Nephron progenitor cell (in vitro differentiated cells): ENCODE measurements at regions not wholly inside any gene's neighbourhood (a gene's known extent, or its start where the extent isn't known, plus 50 kb on each side); places are given as distances from the start of the nearest gene placed in this dataset.
"Not testable (repeated sequence)": the region's sequence is repeated elsewhere in the genome, so short reads cannot be mapped to it uniquely, and the experiment has no call there.

ENCODE experiments used
- DNase-seq: peaks from one replicate; pipeline ENCODE4 v3.0.0; 2021
- H3K27ac Mint-ChIP-seq: 2 replicates; pipeline ENCODE4 v1.8.0; 2021; ENCODE audit warnings: mild to moderate bottlenecking, moderate library complexity, mixed read lengths
- H3K27me3 Mint-ChIP-seq: 2 replicates; pipeline ENCODE4 v1.8.0; 2021; ENCODE audit warnings: mild to moderate bottlenecking, low read depth, mixed read lengths; ENCODE audit not compliant: poor library complexity
- H3K36me3 Mint-ChIP-seq: 2 replicates; pipeline ENCODE4 v1.8.0; 2021; ENCODE audit warnings: low read depth, mixed read lengths
- H3K4me1 Mint-ChIP-seq: 2 replicates; pipeline ENCODE4 v1.8.0; 2021; ENCODE audit warnings: mixed read lengths
- H3K4me3 Mint-ChIP-seq: 2 replicates; pipeline ENCODE4 v1.8.0; 2021; ENCODE audit warnings: mild to moderate bottlenecking, moderate library complexity, mixed read lengths
- H3K9me3 Mint-ChIP-seq: 2 replicates; pipeline ENCODE4 v1.8.0; 2021; ENCODE audit warnings: mild to moderate bottlenecking, moderate library complexity, mixed read lengths

DNA sequence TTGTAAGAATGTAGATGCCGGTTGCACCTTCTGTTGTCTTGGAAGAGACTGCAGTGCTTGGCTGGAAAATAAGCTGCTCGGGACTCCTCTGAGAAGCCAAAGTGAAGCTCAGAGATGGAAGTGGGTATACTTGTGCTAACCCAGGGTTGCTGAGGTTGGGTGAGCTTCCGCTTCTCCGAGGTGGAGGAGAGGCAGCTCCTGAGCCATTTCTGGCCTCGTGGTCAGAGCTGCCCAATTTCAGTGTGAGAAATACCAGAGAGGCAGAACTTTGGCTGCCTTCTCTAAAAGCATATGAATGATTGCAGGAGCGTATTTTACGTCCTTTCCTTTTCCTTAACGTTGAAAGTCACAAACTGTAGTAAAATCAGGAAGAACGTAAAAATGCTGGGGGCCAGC, 292.0 kb upstream of the PLGLB2 start:
- H3K36me3 Mint-ChIP-seq, H3K27me3 Mint-ChIP-seq, H3K4me3 Mint-ChIP-seq, H3K4me1 Mint-ChIP-seq, H3K27ac Mint-ChIP-seq, DNase-seq, H3K9me3 Mint-ChIP-seq: not testable (repeated sequence)

DNA sequence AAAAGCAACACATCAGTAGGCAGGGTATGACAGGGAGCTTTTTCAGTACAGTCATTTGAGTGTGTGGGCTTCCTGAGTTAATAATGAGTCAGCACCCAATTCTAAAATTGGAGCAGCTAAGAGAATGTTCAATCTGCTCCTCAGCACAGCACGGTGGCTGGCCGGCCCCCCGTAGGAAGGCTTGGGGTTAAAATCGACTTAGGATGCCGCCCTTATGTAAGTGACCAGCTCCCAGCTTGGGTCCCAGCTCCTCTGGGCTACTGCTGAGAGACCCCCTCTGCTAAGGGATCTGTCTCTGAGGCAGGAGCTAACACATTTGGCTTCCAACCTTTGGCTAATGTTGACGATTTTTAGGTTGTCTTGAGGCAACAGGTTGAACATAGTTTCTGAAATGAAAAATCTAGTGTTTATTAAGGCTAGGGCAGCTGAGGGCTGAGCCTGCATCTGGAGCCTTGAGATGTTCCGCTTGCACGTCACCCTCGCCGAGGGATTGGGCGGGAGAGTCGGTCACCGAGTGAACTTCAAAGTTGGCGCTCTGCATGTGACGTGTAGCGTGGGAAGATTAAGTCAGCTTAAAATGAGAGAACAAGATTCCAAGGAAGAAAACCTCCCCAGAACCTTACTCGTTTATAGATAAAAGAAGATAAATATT, 291.3 kb upstream of the PLGLB2 start:
- H3K27me3 Mint-ChIP-seq, H3K36me3 Mint-ChIP-seq, H3K4me1 Mint-ChIP-seq, DNase-seq, H3K4me3 Mint-ChIP-seq, H3K27ac Mint-ChIP-seq, H3K9me3 Mint-ChIP-seq: not testable (repeated sequence)

DNA sequence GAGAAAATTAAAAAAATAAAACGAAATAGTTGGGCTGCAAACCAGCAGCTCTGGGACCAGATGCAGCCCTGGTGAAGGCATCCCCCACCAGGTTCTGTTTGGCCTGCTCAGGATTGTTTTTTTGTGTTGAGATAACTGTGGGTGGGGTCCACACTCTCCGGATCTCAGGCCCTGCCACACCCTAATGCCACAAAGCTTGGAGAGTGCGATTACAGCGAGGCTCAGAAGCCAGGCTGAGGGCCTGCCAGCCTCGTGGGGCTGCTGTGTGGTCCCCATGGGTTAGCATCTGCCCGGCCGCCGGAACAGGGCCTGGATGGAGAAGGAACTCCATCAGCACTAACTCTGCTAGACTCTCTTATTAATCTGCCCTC, 290.8 kb upstream of the PLGLB2 start:
- not testable (repeated sequence) for H3K27ac Mint-ChIP-seq, H3K27me3 Mint-ChIP-seq, DNase-seq, H3K9me3 Mint-ChIP-seq, H3K36me3 Mint-ChIP-seq, H3K4me1 Mint-ChIP-seq, H3K4me3 Mint-ChIP-seq

DNA sequence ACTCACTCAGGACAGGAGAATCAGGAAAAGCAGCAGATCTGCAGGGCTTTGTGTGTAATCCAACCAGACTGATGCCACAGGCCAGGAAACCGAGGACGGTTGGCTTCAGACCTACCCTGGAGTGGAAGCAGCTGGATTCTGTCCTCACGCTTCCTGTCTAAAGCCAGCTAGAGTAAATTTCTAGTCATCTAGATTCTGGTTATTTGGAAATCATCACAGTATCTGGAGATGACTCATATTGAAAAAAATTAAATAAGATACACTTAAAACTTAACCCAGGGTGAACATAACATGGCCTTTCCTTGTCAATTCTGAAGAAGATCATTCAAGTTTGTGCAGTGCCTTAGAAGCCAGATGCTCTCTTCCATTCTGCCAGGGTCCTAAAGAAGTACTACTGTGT, 288.9 kb upstream of the PLGLB2 start:
- not testable (repeated sequence) for DNase-seq, H3K9me3 Mint-ChIP-seq, H3K4me1 Mint-ChIP-seq, H3K27me3 Mint-ChIP-seq, H3K36me3 Mint-ChIP-seq, H3K27ac Mint-ChIP-seq, H3K4me3 Mint-ChIP-seq

DNA sequence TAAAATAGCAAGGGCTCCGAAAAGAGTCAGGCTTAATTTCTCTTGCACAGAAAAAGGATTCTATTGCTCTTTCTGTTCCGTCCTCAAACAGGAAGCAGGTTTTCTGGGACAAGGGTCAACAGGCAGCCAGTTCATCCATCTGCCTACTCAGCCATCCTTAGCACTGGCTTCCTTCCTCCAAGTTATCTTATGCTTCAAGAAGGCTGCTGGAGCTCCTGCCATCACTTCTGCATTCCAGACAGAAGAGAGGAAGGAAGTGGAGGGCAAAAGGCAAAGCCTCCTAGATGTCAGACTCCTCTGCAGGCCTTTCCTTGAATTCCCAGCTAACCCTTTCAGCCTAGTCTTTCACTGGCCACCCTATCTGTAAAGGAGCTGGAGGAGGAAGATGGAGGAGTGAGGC, 287.8 kb upstream of the PLGLB2 start:
- H3K4me1 Mint-ChIP-seq, H3K27ac Mint-ChIP-seq, H3K27me3 Mint-ChIP-seq: not testable (repeated sequence)

DNA sequence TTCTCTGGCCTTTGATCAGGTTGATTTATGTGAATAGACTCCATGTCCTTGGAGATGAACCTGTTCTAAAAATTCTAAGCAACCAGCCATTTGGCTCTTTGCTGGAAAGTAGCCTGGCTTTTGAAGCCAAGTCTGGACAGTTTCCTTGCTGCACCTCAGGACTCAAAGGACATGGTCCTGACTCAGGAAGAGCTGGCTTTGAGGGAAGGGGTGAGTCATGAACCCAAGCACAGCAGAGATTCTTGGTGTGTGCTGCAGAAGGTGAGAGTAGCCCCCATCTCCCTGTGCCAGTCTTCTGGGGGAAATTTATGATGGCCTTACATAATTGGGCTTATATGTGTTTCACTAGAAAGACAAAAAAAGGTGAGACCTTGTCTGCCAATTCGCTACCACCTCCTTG, 287.2 kb upstream of the PLGLB2 start:
- H3K27me3 Mint-ChIP-seq, H3K4me3 Mint-ChIP-seq, DNase-seq, H3K36me3 Mint-ChIP-seq, H3K4me1 Mint-ChIP-seq, H3K27ac Mint-ChIP-seq, H3K9me3 Mint-ChIP-seq: not testable (repeated sequence)

More for the DNA sequence above, 287.8 kb upstream of the PLGLB2 start:
- not testable (repeated sequence) for H3K9me3 Mint-ChIP-seq, H3K36me3 Mint-ChIP-seq, H3K4me3 Mint-ChIP-seq, DNase-seq

GRCh38 chr2:87461671-87462070, 286.2 kb upstream of the PLGLB2 start:
- H3K27ac Mint-ChIP-seq, H3K27me3 Mint-ChIP-seq, H3K9me3 Mint-ChIP-seq, H3K4me3 Mint-ChIP-seq, H3K4me1 Mint-ChIP-seq, DNase-seq, H3K36me3 Mint-ChIP-seq: not testable (repeated sequence)

GRCh38 chr2:87464219-87464618, 283.7 kb upstream of the PLGLB2 start:
- H3K4me3 Mint-ChIP-seq, H3K27ac Mint-ChIP-seq, H3K36me3 Mint-ChIP-seq, DNase-seq, H3K4me1 Mint-ChIP-seq, H3K27me3 Mint-ChIP-seq, H3K9me3 Mint-ChIP-seq: not testable (repeated sequence)

GRCh38 chr2:87465730-87466129, 282.2 kb upstream of the PLGLB2 start:
- H3K27me3 Mint-ChIP-seq, H3K9me3 Mint-ChIP-seq, H3K4me3 Mint-ChIP-seq, DNase-seq, H3K27ac Mint-ChIP-seq, H3K36me3 Mint-ChIP-seq, H3K4me1 Mint-ChIP-seq: not testable (repeated sequence)

DNA sequence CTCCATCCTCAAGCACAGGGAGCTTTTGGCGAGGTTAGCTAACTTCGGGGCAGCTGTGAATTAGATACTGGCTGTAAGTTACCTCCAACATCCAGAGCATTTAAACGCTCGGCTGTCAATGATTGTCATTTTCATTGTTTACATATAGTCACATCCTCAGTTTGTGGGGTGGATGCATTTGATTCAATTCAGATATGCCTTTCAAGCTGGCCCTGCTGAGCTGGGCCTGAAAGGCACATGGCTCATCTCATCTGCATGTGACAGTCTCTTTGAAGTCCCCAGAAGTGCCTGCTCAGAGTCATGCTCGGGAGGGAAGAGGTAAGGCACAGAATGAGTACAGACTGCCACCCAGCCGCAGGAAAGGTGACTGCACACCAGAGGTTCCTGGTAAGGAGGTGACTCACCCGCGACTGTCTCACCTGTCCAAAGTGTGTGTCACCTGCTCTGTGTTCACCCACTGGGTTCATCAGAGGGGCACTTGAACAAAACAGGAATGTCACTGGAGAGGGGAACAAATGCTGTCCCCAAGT, 281.2 kb upstream of the PLGLB2 start:
- not testable (repeated sequence) for H3K4me1 Mint-ChIP-seq

DNA sequence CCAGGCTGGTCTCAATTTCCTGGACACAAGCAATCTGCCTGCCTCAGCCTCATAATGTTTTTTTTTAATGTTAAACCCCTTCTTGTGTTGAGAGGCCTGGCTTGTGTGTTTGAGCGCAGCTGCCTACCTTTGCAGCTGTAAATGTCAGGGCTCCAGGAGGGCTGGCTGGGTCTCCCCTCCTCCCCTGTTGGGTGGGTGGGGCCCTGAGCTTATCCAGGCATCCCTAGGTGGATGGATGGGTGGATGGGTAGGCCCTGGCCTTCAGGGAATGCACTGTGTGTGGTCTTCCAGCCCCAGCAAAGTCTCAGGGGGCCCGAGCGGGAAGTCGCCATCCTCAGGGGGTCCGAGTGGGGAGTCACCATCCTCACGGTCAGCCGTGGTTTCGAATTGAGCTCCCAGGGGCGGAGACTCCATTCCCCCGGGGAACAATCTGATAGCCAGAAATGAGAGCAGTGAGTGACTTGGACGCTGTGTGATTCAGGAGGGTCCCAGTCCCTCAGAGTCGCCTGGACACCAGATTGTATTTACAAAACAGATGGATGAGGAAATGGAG, 279.4 kb upstream of the PLGLB2 start:
- H3K27ac Mint-ChIP-seq, H3K36me3 Mint-ChIP-seq, H3K4me1 Mint-ChIP-seq, H3K27me3 Mint-ChIP-seq, DNase-seq, H3K9me3 Mint-ChIP-seq, H3K4me3 Mint-ChIP-seq: not testable (repeated sequence)

More for the DNA sequence above, 281.2 kb upstream of the PLGLB2 start:
- not testable (repeated sequence) for DNase-seq, H3K27ac Mint-ChIP-seq, H3K36me3 Mint-ChIP-seq, H3K9me3 Mint-ChIP-seq, H3K4me3 Mint-ChIP-seq, H3K27me3 Mint-ChIP-seq

DNA sequence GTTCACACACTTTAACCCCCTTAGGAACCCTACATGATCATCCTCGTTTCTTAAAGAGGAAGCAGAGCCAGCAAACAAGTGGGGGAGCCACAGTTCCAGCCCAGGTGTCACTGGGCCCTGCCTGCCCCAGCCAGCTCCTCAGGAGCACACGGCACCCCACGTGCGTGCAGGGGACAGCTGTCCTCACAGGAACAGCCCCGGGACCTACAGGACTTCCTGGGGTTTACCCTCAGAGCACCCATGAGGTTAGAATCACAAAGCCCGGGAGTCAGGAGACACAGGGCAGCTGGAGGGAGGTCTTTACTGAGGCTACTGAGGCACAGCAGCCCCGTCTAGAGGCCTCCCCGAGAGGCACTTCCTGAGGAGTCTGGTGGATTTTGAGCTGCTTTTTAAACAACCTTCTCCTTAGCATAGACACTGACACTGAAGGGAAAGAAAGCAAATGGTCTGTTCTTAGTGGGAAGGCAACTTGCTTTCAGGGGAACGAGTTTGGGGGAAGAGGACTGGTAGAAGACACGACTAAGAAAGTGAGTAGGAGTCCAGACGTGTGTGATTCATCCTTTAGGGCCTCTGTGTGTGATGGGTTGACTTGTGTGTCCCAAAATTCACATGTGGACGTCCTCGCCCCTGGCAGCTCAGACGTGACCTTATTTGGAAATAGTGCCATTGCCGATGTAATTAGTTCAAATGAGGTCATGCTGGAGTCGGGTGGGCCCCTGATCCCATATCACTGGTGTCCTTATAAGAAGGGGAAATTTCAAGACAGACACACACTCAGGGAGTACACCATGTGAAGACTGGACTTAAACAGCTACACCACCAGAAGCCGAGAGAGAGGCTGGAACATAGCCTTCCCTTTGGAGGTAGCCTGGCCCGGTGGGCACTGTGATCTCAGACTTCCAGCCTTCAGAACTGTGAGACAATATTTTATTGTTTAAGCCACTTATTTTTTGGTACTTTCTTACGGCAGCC, 278.4 kb upstream of the PLGLB2 start:
- H3K4me3 Mint-ChIP-seq, H3K36me3 Mint-ChIP-seq, H3K4me1 Mint-ChIP-seq, H3K27ac Mint-ChIP-seq, DNase-seq, H3K27me3 Mint-ChIP-seq, H3K9me3 Mint-ChIP-seq: not testable (repeated sequence)

- DNase-seq, H3K27me3 Mint-ChIP-seq, H3K36me3 Mint-ChIP-seq, H3K9me3 Mint-ChIP-seq, H3K4me1 Mint-ChIP-seq, H3K27ac Mint-ChIP-seq, H3K4me3 Mint-ChIP-seq: not testable (repeated sequence)
These were observed 277.2 kb upstream of the PLGLB2 start for GRCh38 chr2:87470381-87471380.

GRCh38 chr2:87471478-87471877, 276.4 kb upstream of the PLGLB2 start:
- not testable (repeated sequence) for H3K27me3 Mint-ChIP-seq, H3K4me1 Mint-ChIP-seq, H3K36me3 Mint-ChIP-seq, DNase-seq, H3K4me3 Mint-ChIP-seq, H3K27ac Mint-ChIP-seq, H3K9me3 Mint-ChIP-seq
